ENCODE measurements at regions not wholly inside any gene's neighbourhood (a gene's known extent, or its start where the extent isn't known, plus 50 kb on each side); places are given as distances from the start of the nearest gene placed in this dataset.
"Not testable (repeated sequence)": the region's sequence is repeated elsewhere in the genome, so short reads cannot be mapped to it uniquely, and the experiment has no call there.

DNA sequence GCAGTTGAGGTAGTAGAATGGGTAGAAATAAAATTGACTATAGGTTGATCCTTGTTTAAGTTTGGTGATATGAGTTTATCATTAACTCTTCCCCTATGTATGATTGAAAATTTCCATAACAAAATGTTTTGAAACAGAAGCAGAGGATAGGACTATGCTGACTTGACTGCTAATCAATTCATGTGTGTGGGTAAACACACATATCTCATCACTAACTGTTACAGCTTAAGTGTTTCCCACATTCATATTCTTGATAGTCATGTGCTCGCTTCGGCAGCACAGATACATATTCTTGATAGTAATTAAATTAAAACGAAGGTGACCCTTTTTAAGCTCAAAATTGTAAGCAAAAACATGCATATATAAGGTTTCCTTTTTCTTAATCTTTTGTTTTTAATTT, 68.2 kb upstream of the SAMSN1 start:
- DNase-seq (ENCODE audit: low spot score): no peak

DNA sequence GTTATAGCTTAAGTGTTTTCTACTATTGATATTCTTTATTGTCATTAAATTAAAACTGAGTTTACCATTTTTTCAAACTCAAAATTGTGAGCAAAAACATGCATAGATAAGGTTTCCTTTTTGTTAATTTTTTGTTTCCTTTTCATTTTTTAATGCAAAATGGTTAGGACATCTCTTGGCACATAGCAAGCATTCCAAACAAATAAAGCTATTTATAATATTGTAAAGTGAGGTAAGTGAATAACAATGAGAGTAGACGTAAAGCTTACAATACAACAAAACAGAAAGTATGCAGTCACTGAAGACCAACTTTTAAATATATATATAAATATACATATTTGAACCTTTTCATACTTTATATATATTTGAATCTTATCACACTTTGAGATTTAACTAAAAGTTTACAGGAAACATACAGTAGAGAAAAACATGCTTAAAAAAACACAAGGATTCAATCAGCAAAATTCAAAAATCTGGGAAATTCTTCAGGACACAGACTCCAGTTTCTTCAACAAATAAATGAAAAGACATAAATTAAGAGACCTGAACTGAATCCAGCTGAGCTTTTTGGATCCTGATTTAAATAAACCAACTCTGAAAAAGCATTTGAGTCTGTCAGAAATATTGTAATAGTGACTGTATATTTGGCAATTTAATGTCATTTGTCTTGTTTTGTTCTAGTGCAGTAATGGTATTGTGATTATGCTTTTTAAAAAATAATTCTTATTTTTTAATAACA, 67.5 kb upstream of the SAMSN1 start:
- DNase-seq (ENCODE audit: low spot score): no peak

DNA sequence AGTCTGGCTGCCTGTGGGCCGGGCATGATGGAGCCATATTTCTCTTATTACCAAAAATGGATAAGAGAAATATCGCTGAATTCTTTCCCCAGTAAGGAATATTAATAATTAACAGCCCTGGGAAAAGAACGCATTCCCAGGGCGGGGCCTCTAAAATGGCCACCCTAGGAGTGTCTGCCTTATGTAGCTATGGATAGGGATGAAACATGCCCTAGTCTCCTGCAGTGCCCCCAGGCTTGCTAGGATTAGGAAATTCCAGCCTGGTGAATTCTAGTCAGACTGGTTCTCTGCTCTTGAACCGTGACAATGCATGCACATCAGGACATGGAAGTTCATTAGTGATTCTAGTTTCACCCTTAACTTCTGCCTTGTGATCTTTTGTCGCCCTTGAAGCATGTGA, 64.0 kb upstream of the SAMSN1 start:
- DNase-seq (ENCODE audit: low spot score): not testable (repeated sequence)

DNA sequence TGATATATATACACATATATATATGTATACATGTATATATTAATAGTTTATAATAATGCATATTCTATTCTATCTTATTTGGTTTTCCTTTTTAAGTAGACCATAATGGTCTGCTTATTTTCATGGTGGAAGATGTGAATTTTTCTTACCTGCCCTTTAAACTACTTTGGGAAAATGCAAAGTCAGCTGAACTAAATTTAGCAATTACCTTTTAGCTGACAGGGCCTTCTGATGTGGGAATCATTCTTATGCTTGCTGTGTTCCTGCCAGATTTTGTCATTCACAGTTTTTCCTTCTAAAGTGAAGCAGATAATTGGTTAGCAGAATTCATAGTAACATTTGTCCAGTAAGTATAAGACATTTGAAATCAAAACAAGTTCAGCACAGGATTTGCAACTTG, 63.2 kb upstream of the SAMSN1 start:
- DNase-seq (ENCODE audit: low spot score): no peak

DNA sequence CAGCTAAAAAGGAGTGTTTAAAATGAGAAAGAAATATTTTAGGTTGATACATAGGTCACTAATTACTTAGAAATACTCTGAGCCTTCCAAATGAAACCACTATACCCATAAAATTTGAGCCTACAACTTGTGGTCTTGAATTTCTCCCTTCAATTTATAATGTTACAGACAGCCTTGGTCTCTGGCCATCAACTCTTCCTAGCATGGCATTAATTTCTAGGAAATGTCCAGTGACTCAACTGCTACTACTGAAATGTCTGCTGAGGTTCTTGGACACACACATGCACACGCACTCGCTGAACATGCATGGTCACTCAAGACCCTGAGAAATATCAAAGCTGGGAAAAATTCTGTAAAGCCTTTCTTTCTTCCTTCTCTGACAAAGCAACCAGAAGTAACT, 61.1 kb upstream of the SAMSN1 start:
- no peak for DNase-seq (ENCODE audit: low spot score)

GRCh38 chr21:14603202-14603601, 57.1 kb upstream of the SAMSN1 start:
- no peak for DNase-seq (ENCODE audit: low spot score)

- DNase-seq (ENCODE audit: low spot score): no peak
Observed at GRCh38 chr21:14602382-14602958, 56.4 kb upstream of the SAMSN1 start.

GRCh38 chr21:14600569-14601297, 54.6 kb upstream of the SAMSN1 start:
- no peak for DNase-seq (ENCODE audit: low spot score)

GRCh38 chr21:14598065-14598464, 52.0 kb upstream of the SAMSN1 start:
- DNase-seq (ENCODE audit: low spot score): no peak
